ENCODE measurements at regions not wholly inside any gene's neighbourhood (a gene's known extent, or its start where the extent isn't known, plus 50 kb on each side); places are given as distances from the start of the nearest gene placed in this dataset.

GRCh38 chr5:57032151-57032551 is 80.2 kb upstream of the MIER3 start:
- H2BK5ac ChIP-seq (ENCODE audit: low read depth, low read length), result no peak overlapping the region
- H3K4ac ChIP-seq (replicated peaks; ENCODE audit: insufficient read length, low read depth, low read length), result no peak overlapping the region
- no peaks in the 10 kb centered on the region for H3K36me3 ChIP-seq (ENCODE audit: control insufficient read depth in 2 of 4, insufficient read depth in 4 of 4, low read length in 3 of 4)
- H2BK12ac ChIP-seq (ENCODE audit: low read depth, low read length), result no peak overlapping the region
- H2BK20ac ChIP-seq (ENCODE audit: low read length), result no peak overlapping the region
- H3K23me2 ChIP-seq (ENCODE audit: low read depth, low read length), result no peaks in the 10 kb centered on the region
- H2BK120ac ChIP-seq (replicated peaks; ENCODE audit: low read depth, low read length), result no peak overlapping the region
- H3K4me1 ChIP-seq (replicated peaks in 1 of 4; ENCODE audit: control insufficient read depth in 3 of 4, insufficient read depth in 4 of 4, low read length in 3 of 4), result no peaks in the 10 kb centered on the region
- H3K9ac ChIP-seq (replicated peaks in 1 of 4; ENCODE audit: extremely low read depth in 1 of 4, low read depth in 3 of 4, low read length in 3 of 4), result no peak overlapping the region
- H3K27ac ChIP-seq (ENCODE audit: low read depth, low read length), result no peak overlapping the region
- H3K27me3 ChIP-seq (replicated peaks in 1 of 4; ENCODE audit: control insufficient read depth in 3 of 4, extremely low read depth in 1 of 4, insufficient read depth in 3 of 4, low read length in 3 of 4), result no peaks in the 10 kb centered on the region
- no peak overlapping the region for H3K14ac ChIP-seq (ENCODE audit: insufficient read length)
- H3K56ac ChIP-seq (replicated peaks; ENCODE audit: insufficient read length, low read depth, low read length), result no peak overlapping the region
- no peak for FAIRE-seq
- no peak overlapping the region for H3K4me2 ChIP-seq (ENCODE audit: insufficient read depth in 1 of 2, low read depth in 2 of 2, low read length in 2 of 2)
- no peak overlapping the region for H3K18ac ChIP-seq (ENCODE audit: extremely low read depth, low read length)
- no peak overlapping the region for H2BK15ac ChIP-seq (ENCODE audit: low read length)
- CTCF ChIA-PET (ENCODE audit: partially characterized antibody), result interaction anchor here (0.8 kb wide), 1 partner anchor 17 kb away, joined by 3 read pairs; no protein-coding TSS in a partner anchor
- H3K79me1 ChIP-seq (ENCODE audit: low read depth, low read length), result no peaks in the 10 kb centered on the region
- H4K8ac ChIP-seq (ENCODE audit: extremely low read depth, insufficient read depth, low read length), result no peak overlapping the region
- 81% methylated on average over 1 of the region's 1 CpG; no CpG with 5 or more reads in 1 of the 2 experiments for WGBS, 2 experiments (ENCODE audit: extremely low coverage in 1 of 2, insufficient coverage in 1 of 2, insufficient read length in 1 of 2, insufficient replicate concordance in 2 of 2, low coverage in 1 of 2, low lambda C conversion rate in 2 of 2, missing lambda C conversion rate in 1 of 2)
- POLR2A ChIA-PET (ENCODE audit: partially characterized antibody), result no interaction called here
- no peak overlapping the region for H2AK5ac ChIP-seq (ENCODE audit: low read depth, low read length)
- no peaks in the 10 kb centered on the region for H3K79me2 ChIP-seq (ENCODE audit: control insufficient read depth in 1 of 2, insufficient read depth in 2 of 2, low read length in 2 of 2)
- no peak overlapping the region for H4K5ac ChIP-seq (ENCODE audit: insufficient read length, low read depth, low read length)
- H4K20me1 ChIP-seq (replicated peaks in 1 of 2; ENCODE audit: control insufficient read depth in 1 of 2, insufficient read depth in 2 of 2, low read length in 2 of 2), result no peaks in the 10 kb centered on the region
- no peak for DNase-seq (ENCODE audit: low read depth in 1 of 2, low spot score in 2 of 2)
- H3K23ac ChIP-seq (ENCODE audit: insufficient read length), result no peak overlapping the region
- H2AFZ ChIP-seq (ENCODE audit: low read length), result no peak overlapping the region
- H3K4me3 ChIP-seq (ENCODE audit: extremely low read depth in 1 of 4, insufficient read depth in 2 of 4, low read depth in 3 of 4, low read length in 4 of 4), result no peak overlapping the region
- no peaks in the 10 kb centered on the region for H3K9me3 ChIP-seq (ENCODE audit: insufficient read depth in 2 of 2, low read depth in 1 of 2, low read length in 1 of 2)
- H4K91ac ChIP-seq (replicated peaks; ENCODE audit: insufficient read length, low read length), result no peak overlapping the region
- TF ChIP-seq TAF7 (optimal IDR thresholded peaks at IDR 0.05; ENCODE audit: borderline replicate concordance, low read depth, low read length) (no peak), CHD2 (IDR thresholded peaks at IDR 0.05; ENCODE audit: low read length) (no peak), CREB1 (IDR thresholded peaks at IDR 0.05) (no peak), CBX5 (IDR thresholded peaks at IDR 0.05; ENCODE audit: low read depth, low read length) (no peak), POLR2A (IDR thresholded peaks at IDR 0.05; ENCODE audit: control extremely low read depth in 1 of 2, low read depth in 2 of 2, low read length in 2 of 2) (no peak), RXRA (IDR thresholded peaks at IDR 0.05; ENCODE audit: insufficient read depth, low read depth, low read length) (no peak), CHD1 (IDR thresholded peaks at IDR 0.05; ENCODE audit: low read depth, low read length) (no peak), SP1 (IDR thresholded peaks at IDR 0.05; ENCODE audit: low read depth, low read length) (no peak), RFX5 (IDR thresholded peaks at IDR 0.05; ENCODE audit: borderline replicate concordance, low read depth, low read length) (no peak), KDM5A (IDR thresholded peaks at IDR 0.05; ENCODE audit: low read length) (no peak), FOSL1 (IDR thresholded peaks at IDR 0.05; ENCODE audit: insufficient read depth, low read depth, low read length) (no peak), SRF (IDR thresholded peaks at IDR 0.05; ENCODE audit: low read depth, low read length) (no peak)
- TF ChIP-seq, protein P1, sequence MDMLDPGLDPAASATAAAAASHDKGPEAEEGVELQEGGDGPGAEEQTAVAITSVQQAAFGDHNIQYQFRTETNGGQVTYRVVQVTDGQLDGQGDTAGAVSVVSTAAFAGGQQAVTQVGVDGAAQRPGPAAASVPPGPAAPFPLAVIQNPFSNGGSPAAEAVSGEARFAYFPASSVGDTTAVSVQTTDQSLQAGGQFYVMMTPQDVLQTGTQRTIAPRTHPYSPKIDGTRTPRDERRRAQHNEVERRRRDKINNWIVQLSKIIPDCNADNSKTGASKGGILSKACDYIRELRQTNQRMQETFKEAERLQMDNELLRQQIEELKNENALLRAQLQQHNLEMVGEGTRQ (IDR thresholded peaks at IDR 0.05; ENCODE audit: low read length), result no peak
- TF ChIP-seq, protein P2, sequence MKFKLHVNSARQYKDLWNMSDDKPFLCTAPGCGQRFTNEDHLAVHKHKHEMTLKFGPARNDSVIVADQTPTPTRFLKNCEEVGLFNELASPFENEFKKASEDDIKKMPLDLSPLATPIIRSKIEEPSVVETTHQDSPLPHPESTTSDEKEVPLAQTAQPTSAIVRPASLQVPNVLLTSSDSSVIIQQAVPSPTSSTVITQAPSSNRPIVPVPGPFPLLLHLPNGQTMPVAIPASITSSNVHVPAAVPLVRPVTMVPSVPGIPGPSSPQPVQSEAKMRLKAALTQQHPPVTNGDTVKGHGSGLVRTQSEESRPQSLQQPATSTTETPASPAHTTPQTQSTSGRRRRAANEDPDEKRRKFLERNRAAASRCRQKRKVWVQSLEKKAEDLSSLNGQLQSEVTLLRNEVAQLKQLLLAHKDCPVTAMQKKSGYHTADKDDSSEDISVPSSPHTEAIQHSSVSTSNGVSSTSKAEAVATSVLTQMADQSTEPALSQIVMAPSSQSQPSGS (IDR thresholded peaks at IDR 0.05; ENCODE audit: low read length), result no peak
